IMR-90 (cell line): ENCODE measurements at regions not wholly inside any gene's neighbourhood (a gene's known extent, or its start where the extent isn't known, plus 50 kb on each side); places are given as distances from the start of the nearest gene placed in this dataset.

Source experiments
- ATAC-seq: fragments of 200-7000 bp; cut with Tn5 transposase; 2 replicates; pipeline ENCODE4 v1.9.1; 2020; ENCODE audit warnings: low read depth, mild to moderate bottlenecking, moderate library complexity
- BruUV-seq: library from RNA; stranded (reverse); fragments of 400-500 nt; replicated peaks from 2 replicates; lab custom pipeline; 2021; lab: Mats Ljungman, UMichigan
- CTCF ChIA-PET: fragments of 300-600 bp; formaldehyde crosslinking; extraction: SDS; loops from one replicate; lab custom pipeline; 2021; ENCODE audit warnings: antibody characterized with exemption; lab: Yijun Ruan, JAX
- POLR2A ChIA-PET: fragments of 300-600 bp; sonication (Branson Sonifier 250); formaldehyde crosslinking; loops from one replicate; lab custom pipeline; 2022; ENCODE audit warnings: antibody characterized with exemption; ENCODE audit not compliant: unreplicated experiment; lab: Charles Lee
- DNase-seq: peaks from one replicate; pipeline ENCODE4 v3.0.0; 2013
- H2AFZ ChIP-seq: replicated peaks from 2 replicates; pipeline ENCODE3; 2013; ENCODE audit warnings: low read length, mild to moderate bottlenecking; ENCODE audit not compliant: poor library complexity
- H2AK5ac ChIP-seq: 2 replicates; pipeline ENCODE4 v1.6.1; 2013; ENCODE audit warnings: low read depth, low read length, inconsistent platforms
- H2AK9ac ChIP-seq: replicated peaks from 2 replicates; pipeline ENCODE3; 2013; ENCODE audit warnings: mild to moderate bottlenecking, low read depth, low read length, moderate library complexity; ENCODE audit not compliant: poor library complexity
- H2BK120ac ChIP-seq: 2 replicates; pipeline ENCODE4 v1.6.1; 2013; ENCODE audit warnings: low read depth, low read length, inconsistent platforms
- H2BK15ac ChIP-seq: 3 replicates; pipeline ENCODE4 v1.6.1; 2013; ENCODE audit warnings: low read depth, low read length, inconsistent platforms
- H2BK20ac ChIP-seq: 2 replicates; pipeline ENCODE4 v1.6.1; 2013; ENCODE audit warnings: low read depth, mild to moderate bottlenecking, inconsistent platforms, low read length, moderate library complexity
- H2BK5ac ChIP-seq: 2 replicates; pipeline ENCODE4 v1.6.1; 2013; ENCODE audit warnings: mild to moderate bottlenecking, low read depth, low read length, inconsistent platforms; ENCODE audit not compliant: poor library complexity, severe bottlenecking
- H3K14ac ChIP-seq: replicated peaks from 2 replicates; pipeline ENCODE4 v1.6.1; 2013; ENCODE audit warnings: low read depth, low read length, inconsistent platforms
- H3K18ac ChIP-seq: 2 replicates; pipeline ENCODE4 v1.6.1; 2013; ENCODE audit warnings: low read depth, low read length, control low read depth
- H3K23ac ChIP-seq: 2 replicates; pipeline ENCODE4 v1.6.1; 2013; ENCODE audit warnings: low read depth, low read length, inconsistent platforms
- H3K27ac ChIP-seq: 2 replicates; pipeline ENCODE4 v1.5.1; 2013; ENCODE audit warnings: mild to moderate bottlenecking, control low read depth, low read length; ENCODE audit not compliant: insufficient read depth
- H3K27me3 ChIP-seq: 2 replicates; pipeline ENCODE4 v1.6.1; 2013; ENCODE audit warnings: low read length; ENCODE audit not compliant: control insufficient read depth, insufficient read depth
- H3K36me3 ChIP-seq: 2 replicates; pipeline ENCODE4 v1.6.1; 2013; ENCODE audit warnings: low read length, mixed read lengths; ENCODE audit not compliant: control insufficient read depth, insufficient read depth
- H3K4ac ChIP-seq: 2 replicates; pipeline ENCODE4 v1.6.1; 2013; ENCODE audit warnings: low read depth, low read length, inconsistent platforms
- H3K4me1 ChIP-seq: 2 replicates; pipeline ENCODE4 v1.6.1; 2013; ENCODE audit warnings: low read length, mixed read lengths; ENCODE audit not compliant: control insufficient read depth, insufficient read depth
- H3K4me2 ChIP-seq: 2 replicates; pipeline ENCODE4 v1.6.1; 2013; ENCODE audit warnings: low read depth, mild to moderate bottlenecking, control low read depth, low read length, moderate library complexity
- H3K4me3 ChIP-seq: 2 replicates; pipeline ENCODE4 v1.5.1; 2013; ENCODE audit warnings: low read depth, mild to moderate bottlenecking, control low read depth, low read length, moderate library complexity; ENCODE audit not compliant: insufficient read depth
- H3K56ac ChIP-seq: 2 replicates; pipeline ENCODE4 v1.6.1; 2013; ENCODE audit warnings: low read length, inconsistent platforms; ENCODE audit not compliant: insufficient read depth; ENCODE audit errors: extremely low read depth
- H3K79me1 ChIP-seq, 2 experiments: 2 replicates each; pipeline ENCODE4 v1.6.1; 2013; ENCODE audit warnings: low read length in 2 of 2, inconsistent platforms in 1 of 2, low read depth in 1 of 2
- H3K9ac ChIP-seq: 2 replicates; pipeline ENCODE4 v1.6.1; 2013; ENCODE audit warnings: low read depth, low read length, control low read depth
- H3K9me1 ChIP-seq: 2 replicates; pipeline ENCODE4 v1.6.1; 2013; ENCODE audit warnings: low read length, inconsistent platforms; ENCODE audit not compliant: insufficient read depth
- H3K9me3 ChIP-seq: 2 replicates; pipeline ENCODE4 v1.6.1; 2013; ENCODE audit warnings: low read length; ENCODE audit not compliant: control insufficient read depth, insufficient read depth
- H4K20me1 ChIP-seq: 2 replicates; pipeline ENCODE4 v1.6.1; 2013; ENCODE audit warnings: low read length, inconsistent platforms; ENCODE audit not compliant: insufficient read depth
- H4K5ac ChIP-seq: 2 replicates; pipeline ENCODE4 v1.6.1; 2013; ENCODE audit warnings: mild to moderate bottlenecking, low read depth, low read length, control low read depth
- H4K8ac ChIP-seq, 2 experiments: 2 replicates each; pipeline ENCODE4 v1.6.1; 2013; ENCODE audit warnings: low read depth in 2 of 2, low read length in 2 of 2, control low read depth in 1 of 2, inconsistent platforms in 1 of 2
- H4K91ac ChIP-seq: 2 replicates; pipeline ENCODE4 v1.6.1; 2013; ENCODE audit warnings: low read depth, low read length, inconsistent platforms; ENCODE audit not compliant: insufficient read depth
- BHLHE40 ChIP-seq: fragments of 150-350 bp; IDR thresholded peaks from 2 replicates; pipeline ENCODE4 v1.6.1; 2016; ENCODE audit warnings: mild to moderate bottlenecking, low read depth, low read length
- CEBPB ChIP-seq: IDR thresholded peaks from 2 replicates; pipeline ENCODE4 v1.6.1; 2012; ENCODE audit warnings: low read depth, low read length, improper control_type of control experiment
- CHD1 ChIP-seq: IDR thresholded peaks from 2 replicates; pipeline ENCODE4 v1.6.1; 2012; ENCODE audit warnings: low read depth, low read length, improper control_type of control experiment
- FOS ChIP-seq: fragments of 150-350 bp; IDR thresholded peaks from 2 replicates; pipeline ENCODE4 v1.6.1; 2016; ENCODE audit warnings: low read depth, low read length
- MAFK ChIP-seq: IDR thresholded peaks from 2 replicates; pipeline ENCODE4 v1.6.1; 2012; ENCODE audit warnings: low read depth, low read length, improper control_type of control experiment
- MAZ ChIP-seq: IDR thresholded peaks from 2 replicates; pipeline ENCODE4 v1.6.1; 2012; ENCODE audit warnings: low read depth, mild to moderate bottlenecking, low read length, improper control_type of control experiment, moderate library complexity, borderline replicate concordance
- MXI1 ChIP-seq: IDR thresholded peaks from 2 replicates; pipeline ENCODE4 v1.6.1; 2012; ENCODE audit warnings: low read depth, mild to moderate bottlenecking, low read length, moderate library complexity, borderline replicate concordance
- POLR2A ChIP-seq: IDR thresholded peaks from 2 replicates; pipeline ENCODE4 v1.6.1; 2012; ENCODE audit warnings: mild to moderate bottlenecking, low read depth, low read length
- RAD21 ChIP-seq: IDR thresholded peaks from 2 replicates; pipeline ENCODE4 v1.6.1; 2012; ENCODE audit warnings: low read length, improper control_type of control experiment
- RCOR1 ChIP-seq: IDR thresholded peaks from 2 replicates; pipeline ENCODE4 v1.6.1; 2012; ENCODE audit warnings: mild to moderate bottlenecking, low read length, improper control_type of control experiment; ENCODE audit not compliant: insufficient replicate concordance
- RFX5 ChIP-seq: IDR thresholded peaks from 2 replicates; pipeline ENCODE4 v1.8.0; 2012; ENCODE audit warnings: low read depth, mild to moderate bottlenecking, low read length, moderate library complexity
- SMC3 ChIP-seq: fragments of 150-350 bp; IDR thresholded peaks from 2 replicates; pipeline ENCODE4 v1.6.1; 2016; ENCODE audit warnings: low read depth, mild to moderate bottlenecking, antibody characterized with exemption, low read length, moderate library complexity
- dilution Hi-C: fragments of 300-500 bp; cut with HindIII; formaldehyde crosslinking; loops from one replicate; pipeline ENCODE4 v1.14.3; 2018; ENCODE audit warnings: low sequenced_read_pairs; ENCODE audit not compliant: unreplicated experiment
- in situ Hi-C: fragments of 300-500 bp; cut with MboI; formaldehyde crosslinking; loops from 3 replicates; pipeline ENCODE4 v1.14.3; 2019; ENCODE audit warnings: low sequenced_read_pairs, inconsistent platforms, mixed read lengths
- intact Hi-C: fragments of 100-400 bp; cut with micrococcal nuclease; formaldehyde crosslinking; loops from 2 replicates; pipeline ENCODE4 v1.10.0; 2022
- TF ChIP-seq, protein P1 (sequence below): conservative IDR thresholded peaks from 2 replicates; pipeline ENCODE4 v1.5.1; 2012; ENCODE audit warnings: mild to moderate bottlenecking, low read depth, low read length, improper control_type of control experiment
- TF ChIP-seq, protein P2 (sequence below): fragments of 150-350 bp; IDR thresholded peaks from 2 replicates; pipeline ENCODE4 v1.6.1; 2016; ENCODE audit warnings: low read depth, mild to moderate bottlenecking, low read length, moderate library complexity, borderline replicate concordance
- TF ChIP-seq, protein P3 (sequence below): fragments of 150-350 bp; IDR thresholded peaks from 2 replicates; pipeline ENCODE4 v1.6.1; 2017; ENCODE audit warnings: mild to moderate bottlenecking, antibody characterized with exemption, low read length, low read depth

DNA sequence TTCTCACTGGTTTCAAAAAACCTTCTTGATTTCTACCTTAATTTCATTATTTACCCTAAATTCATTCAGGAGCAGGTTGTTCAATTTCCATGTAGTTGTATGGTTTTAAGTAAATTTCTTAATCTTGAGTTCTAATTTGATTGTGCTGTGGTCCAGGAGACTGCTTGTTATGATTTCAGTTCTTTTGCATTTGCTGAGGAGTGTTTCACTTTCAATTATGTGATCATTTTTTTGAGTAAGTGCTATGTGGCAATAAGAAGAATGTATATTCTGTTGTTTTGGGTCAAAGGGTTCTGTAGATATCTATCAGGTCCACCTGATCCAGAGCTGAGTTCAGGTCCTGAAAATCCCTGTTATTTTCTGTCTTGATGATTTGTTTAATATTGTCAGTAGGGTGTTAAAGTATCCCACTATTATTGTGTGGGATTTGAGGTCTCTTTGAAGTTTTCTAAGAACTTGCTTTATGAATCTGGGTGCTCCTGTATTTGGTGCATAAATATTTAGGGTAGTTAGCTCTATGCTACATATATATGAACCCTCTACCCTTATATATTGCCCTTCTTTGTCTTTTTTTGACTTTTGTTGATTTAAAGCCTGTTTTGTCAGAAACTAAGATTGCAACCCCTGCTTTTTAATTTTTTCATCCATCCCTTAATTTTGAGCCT, 158.4 kb upstream of the TPRG1 start:
- H2AK9ac ChIP-seq: no peak overlapping the region
- no peaks in the 10 kb centered on the region for H4K20me1 ChIP-seq
- no peak overlapping the region for H3K4ac ChIP-seq
- H3K4me2 ChIP-seq: no peak overlapping the region
- H2BK20ac ChIP-seq: no peak overlapping the region
- H3K4me1 ChIP-seq: no peaks in the 10 kb centered on the region
- in situ Hi-C loops (no loop called here), dilution Hi-C loops (no loop called here), intact Hi-C loops (no loop called here)
- 0 out of 2 replicates have a peak, but pooled peaks cover 2% of the 10 kb centered on the region for H3K9me3 ChIP-seq
- DNase-seq (no peak), ATAC-seq (no peak)
- no peak overlapping the region for H3K4me3 ChIP-seq
- H3K36me3 ChIP-seq: no peaks in the 10 kb centered on the region
- no peak overlapping the region for H3K27ac ChIP-seq
- H3K56ac ChIP-seq: no peak overlapping the region
- H3K79me1 ChIP-seq: no peaks in the 10 kb centered on the region
- no peak overlapping the region for H4K8ac ChIP-seq
- H3K27me3 ChIP-seq: no peaks in the 10 kb centered on the region; the same call in 1 of the 2 replicates
- H3K9ac ChIP-seq: no peak overlapping the region
- no TSS peak for BruUV-seq
- H3K9me1 ChIP-seq: no peaks in the 10 kb centered on the region
- no peak overlapping the region for H2BK5ac ChIP-seq
- H2BK15ac ChIP-seq: no peak overlapping the region
- no peak overlapping the region for H3K18ac ChIP-seq
- no peak overlapping the region for H3K14ac ChIP-seq
- no peak overlapping the region for H2AFZ ChIP-seq
- no peak overlapping the region for H2BK120ac ChIP-seq
- no peak overlapping the region for H4K5ac ChIP-seq
- no peak overlapping the region for H2AK5ac ChIP-seq
- ChIA-PET POLR2A (no interaction called here), CTCF (interaction anchor here (0.7 kb wide), 1 partner anchor 12 kb away, joined by 3 read pairs; no protein-coding TSS in a partner anchor)
- H4K91ac ChIP-seq: no peak overlapping the region
- TF ChIP-seq RCOR1 (no peak), CHD1 (no peak), MXI1 (no peak), CEBPB (no peak), MAZ (no peak), RFX5 (no peak), SMC3 (no peak), MAFK (no peak), BHLHE40 (no peak), FOS (no peak), RAD21 (no peak), POLR2A (no peak)
- TF ChIP-seq, protein P1, sequence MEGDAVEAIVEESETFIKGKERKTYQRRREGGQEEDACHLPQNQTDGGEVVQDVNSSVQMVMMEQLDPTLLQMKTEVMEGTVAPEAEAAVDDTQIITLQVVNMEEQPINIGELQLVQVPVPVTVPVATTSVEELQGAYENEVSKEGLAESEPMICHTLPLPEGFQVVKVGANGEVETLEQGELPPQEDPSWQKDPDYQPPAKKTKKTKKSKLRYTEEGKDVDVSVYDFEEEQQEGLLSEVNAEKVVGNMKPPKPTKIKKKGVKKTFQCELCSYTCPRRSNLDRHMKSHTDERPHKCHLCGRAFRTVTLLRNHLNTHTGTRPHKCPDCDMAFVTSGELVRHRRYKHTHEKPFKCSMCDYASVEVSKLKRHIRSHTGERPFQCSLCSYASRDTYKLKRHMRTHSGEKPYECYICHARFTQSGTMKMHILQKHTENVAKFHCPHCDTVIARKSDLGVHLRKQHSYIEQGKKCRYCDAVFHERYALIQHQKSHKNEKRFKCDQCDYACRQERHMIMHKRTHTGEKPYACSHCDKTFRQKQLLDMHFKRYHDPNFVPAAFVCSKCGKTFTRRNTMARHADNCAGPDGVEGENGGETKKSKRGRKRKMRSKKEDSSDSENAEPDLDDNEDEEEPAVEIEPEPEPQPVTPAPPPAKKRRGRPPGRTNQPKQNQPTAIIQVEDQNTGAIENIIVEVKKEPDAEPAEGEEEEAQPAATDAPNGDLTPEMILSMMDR: no peak
- TF ChIP-seq, protein P2, sequence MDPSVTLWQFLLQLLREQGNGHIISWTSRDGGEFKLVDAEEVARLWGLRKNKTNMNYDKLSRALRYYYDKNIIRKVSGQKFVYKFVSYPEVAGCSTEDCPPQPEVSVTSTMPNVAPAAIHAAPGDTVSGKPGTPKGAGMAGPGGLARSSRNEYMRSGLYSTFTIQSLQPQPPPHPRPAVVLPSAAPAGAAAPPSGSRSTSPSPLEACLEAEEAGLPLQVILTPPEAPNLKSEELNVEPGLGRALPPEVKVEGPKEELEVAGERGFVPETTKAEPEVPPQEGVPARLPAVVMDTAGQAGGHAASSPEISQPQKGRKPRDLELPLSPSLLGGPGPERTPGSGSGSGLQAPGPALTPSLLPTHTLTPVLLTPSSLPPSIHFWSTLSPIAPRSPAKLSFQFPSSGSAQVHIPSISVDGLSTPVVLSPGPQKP: no peak
- TF ChIP-seq, protein P3, sequence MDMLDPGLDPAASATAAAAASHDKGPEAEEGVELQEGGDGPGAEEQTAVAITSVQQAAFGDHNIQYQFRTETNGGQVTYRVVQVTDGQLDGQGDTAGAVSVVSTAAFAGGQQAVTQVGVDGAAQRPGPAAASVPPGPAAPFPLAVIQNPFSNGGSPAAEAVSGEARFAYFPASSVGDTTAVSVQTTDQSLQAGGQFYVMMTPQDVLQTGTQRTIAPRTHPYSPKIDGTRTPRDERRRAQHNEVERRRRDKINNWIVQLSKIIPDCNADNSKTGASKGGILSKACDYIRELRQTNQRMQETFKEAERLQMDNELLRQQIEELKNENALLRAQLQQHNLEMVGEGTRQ: no peak
- H3K23ac ChIP-seq: no peak overlapping the region
